Cardiac fibroblast (primary cell): ENCODE measurements at regions not wholly inside any gene's neighbourhood (a gene's known extent, or its start where the extent isn't known, plus 50 kb on each side); places are given as distances from the start of the nearest gene placed in this dataset.

ENCODE experiments used
- DNase-seq, 2 donors: peaks; one replicate each; pipeline versions ENCODE4 v3.0.0 to v3.0.0-alpha.2; 2010; ENCODE audit warnings: low read depth in 2 of 2
- H3K4me3 ChIP-seq, 2 donors: replicated peaks in 1 of 2; 1 replicate in 1 of 2; 2 replicates in 1 of 2; pipeline ENCODE4 v1.5.1; 2011; ENCODE audit warnings: low read depth in 2 of 2, low read length in 2 of 2, mild to moderate bottlenecking in 2 of 2, moderate library complexity in 1 of 2
- TF ChIP-seq, protein P1 (sequence below): IDR thresholded peaks from one replicate; pipeline ENCODE4 v1.5.1; 2011; ENCODE audit warnings: low read depth, mild to moderate bottlenecking, low read length, inconsistent platforms

DNA sequence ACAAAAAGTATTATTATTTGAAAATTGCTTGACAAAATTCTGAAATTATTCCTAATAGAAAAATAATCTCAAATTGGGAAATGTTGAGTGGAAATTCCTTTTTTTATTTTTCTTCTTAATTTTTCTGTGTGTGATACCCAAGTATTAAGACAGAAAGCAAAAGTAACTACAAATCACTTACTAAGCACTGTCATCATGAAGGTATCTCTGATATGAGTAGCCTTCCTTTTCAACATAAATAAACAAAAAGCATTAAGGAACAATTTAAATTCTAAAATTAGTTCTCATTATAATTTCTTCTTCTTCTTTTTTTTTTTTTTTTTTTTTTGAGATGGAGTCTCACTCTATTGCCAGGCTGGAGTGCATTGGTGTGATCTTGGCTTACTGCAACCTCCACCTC, 174.2 kb upstream of the RBMS1 start:
- TF ChIP-seq, protein P1, sequence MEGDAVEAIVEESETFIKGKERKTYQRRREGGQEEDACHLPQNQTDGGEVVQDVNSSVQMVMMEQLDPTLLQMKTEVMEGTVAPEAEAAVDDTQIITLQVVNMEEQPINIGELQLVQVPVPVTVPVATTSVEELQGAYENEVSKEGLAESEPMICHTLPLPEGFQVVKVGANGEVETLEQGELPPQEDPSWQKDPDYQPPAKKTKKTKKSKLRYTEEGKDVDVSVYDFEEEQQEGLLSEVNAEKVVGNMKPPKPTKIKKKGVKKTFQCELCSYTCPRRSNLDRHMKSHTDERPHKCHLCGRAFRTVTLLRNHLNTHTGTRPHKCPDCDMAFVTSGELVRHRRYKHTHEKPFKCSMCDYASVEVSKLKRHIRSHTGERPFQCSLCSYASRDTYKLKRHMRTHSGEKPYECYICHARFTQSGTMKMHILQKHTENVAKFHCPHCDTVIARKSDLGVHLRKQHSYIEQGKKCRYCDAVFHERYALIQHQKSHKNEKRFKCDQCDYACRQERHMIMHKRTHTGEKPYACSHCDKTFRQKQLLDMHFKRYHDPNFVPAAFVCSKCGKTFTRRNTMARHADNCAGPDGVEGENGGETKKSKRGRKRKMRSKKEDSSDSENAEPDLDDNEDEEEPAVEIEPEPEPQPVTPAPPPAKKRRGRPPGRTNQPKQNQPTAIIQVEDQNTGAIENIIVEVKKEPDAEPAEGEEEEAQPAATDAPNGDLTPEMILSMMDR, result no peak
- H3K4me3 ChIP-seq, result no peak overlapping the region
- peak in 1 of 2 donors; percentile 12 for DNase-seq

DNA sequence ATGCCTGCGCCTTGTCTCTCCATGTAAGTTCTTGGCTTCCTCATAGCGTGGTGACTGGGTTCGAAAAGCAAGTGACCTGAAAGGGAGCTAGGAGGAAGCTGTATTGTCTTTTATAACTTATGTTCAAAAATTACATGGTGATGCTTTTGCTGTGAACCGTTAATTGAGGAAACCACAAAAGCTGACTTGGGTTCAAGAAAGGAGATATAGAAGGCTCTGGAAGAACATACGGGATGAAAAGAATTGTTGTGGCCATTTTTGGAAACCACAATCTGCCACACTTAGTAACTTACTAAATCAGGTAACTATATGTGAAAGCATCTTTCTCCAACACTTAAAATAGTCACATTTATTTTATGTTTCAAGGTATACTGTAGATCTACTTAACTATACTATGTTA, 177.0 kb upstream of the RBMS1 start:
- DNase-seq, result no peak
- TF ChIP-seq, protein P1, result no peak
- H3K4me3 ChIP-seq, result no peak overlapping the region

DNA sequence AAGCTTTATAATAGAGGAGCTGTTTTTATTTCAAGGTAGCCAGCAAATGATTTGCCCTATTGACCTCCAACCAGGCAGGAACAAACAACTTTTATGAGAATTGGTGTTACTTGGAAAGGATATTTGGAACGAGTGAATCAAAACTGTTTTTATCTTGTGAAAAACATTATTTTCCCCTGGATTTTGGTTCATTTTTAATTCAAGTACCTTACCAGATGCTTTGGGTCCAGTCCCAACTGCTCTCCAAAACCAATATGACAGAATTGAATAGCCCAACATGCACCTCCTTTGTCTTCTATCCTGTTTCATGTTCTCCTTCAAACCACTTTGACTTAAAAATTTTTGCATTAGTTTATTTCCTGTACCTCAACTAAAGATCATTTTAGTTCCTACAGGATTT, 178.6 kb upstream of the RBMS1 start:
- H3K4me3 ChIP-seq, result no peak overlapping the region
- no peak for DNase-seq
- TF ChIP-seq, protein P1, result no peak

DNA sequence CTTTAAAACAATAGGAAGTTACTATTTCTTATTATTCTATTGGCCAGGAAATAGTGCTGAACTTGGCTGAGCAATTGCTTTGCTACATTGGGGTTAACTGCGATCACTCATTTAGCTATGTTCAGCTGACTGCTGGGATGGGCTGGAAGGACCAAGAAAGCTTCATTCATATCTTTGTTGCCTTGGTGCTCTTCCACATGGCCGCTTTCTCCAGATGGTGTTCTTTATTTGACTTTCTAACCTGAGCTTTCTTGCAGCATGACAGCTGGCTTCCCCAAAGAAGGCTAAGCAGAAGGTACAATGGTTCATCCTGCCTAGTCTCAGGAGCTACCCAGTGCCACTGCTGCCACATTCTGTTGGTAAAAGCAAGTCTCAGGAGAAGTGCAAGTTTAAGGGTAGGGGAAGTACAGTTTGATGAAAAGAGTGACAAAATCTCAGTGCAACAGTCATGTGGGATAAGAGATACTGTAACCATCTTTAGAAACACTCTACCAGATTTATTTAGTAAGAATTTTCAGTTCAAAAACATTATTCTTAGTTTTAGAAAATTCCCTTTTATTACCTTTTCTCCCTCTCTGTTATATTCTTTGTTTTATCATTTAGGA, 180.6 kb upstream of the RBMS1 start:
- peak in 1 of 2 donors; percentile 28 for DNase-seq
- H3K4me3 ChIP-seq, result no peak overlapping the region
- TF ChIP-seq, protein P1, result no peak

DNA sequence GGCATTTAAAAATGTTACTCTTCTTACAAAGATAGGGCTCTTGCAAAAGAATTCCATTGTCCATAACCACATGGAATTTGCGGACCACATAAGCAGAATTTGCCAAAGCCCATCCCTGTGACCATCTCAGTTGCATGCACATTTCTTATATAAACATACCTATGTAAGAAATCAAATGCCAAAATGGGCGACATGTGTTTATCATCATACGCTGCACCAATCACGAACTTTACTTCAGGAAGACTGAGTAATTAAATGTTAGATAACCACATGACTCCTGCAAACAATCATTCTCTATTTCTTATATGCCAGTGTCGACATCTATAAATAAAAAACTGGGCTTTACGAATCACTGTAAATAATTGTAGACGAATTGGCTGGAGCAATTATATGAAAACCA, 186.1 kb upstream of the RBMS1 start:
- TF ChIP-seq, protein P1, result no peak
- DNase-seq, result no peak
- no peak overlapping the region for H3K4me3 ChIP-seq

DNA sequence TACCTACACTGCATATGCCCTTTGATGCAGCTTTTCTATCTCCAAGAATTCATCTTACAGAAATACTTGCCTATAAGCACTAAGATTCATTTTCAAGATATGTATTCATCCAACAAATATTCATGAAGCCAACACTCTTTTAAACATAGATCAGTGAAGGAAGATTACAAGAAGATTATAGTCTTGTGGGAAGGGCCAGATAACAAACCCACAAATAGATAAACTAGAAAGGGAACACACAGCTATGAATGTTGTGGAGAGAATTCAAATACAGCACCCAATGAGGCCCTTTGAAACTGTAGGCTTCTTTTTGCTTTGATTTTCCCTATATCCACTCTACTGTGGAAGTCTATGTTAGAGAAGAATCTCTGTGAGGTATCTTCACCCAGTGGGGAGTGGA, 186.7 kb upstream of the RBMS1 start:
- H3K4me3 ChIP-seq, result no peak overlapping the region
- no peak for DNase-seq
- TF ChIP-seq, protein P1, result no peak

DNA sequence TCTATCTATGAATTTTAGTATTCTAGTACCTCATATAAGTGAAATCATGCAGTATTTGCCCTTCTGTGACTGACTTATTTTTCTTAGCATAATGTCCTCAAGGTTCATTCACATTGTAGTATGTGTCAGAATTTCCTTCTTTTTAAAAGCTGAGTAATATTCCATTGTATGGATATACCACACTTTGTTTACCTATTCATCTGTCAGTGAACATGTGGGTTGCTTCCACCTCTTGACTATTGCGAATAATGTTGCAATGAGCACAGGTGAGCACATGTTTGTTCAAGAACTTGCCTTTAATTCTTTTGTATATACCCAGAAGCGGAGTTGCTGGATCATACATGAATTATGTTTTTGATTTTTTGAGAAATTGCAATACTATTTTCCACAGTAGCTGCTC, 187.4 kb upstream of the RBMS1 start:
- H3K4me3 ChIP-seq, result no peak overlapping the region
- DNase-seq, result no peak
- TF ChIP-seq, protein P1, result no peak
